HG02571 (cell line): ENCODE measurements at regions not wholly inside any gene's neighbourhood (a gene's known extent, or its start where the extent isn't known, plus 50 kb on each side); places are given as distances from the start of the nearest gene placed in this dataset.
"Not testable (repeated sequence)": the region's sequence is repeated elsewhere in the genome, so short reads cannot be mapped to it uniquely, and the experiment has no call there.

Source experiments
- ATAC-seq: cut with Tn5 transposase; IDR thresholded peaks from one replicate; pipeline ENCODE4 v1.9.1; 2021; ENCODE audit warnings: mild to moderate bottlenecking, moderate library complexity; ENCODE audit not compliant: unreplicated experiment

DNA sequence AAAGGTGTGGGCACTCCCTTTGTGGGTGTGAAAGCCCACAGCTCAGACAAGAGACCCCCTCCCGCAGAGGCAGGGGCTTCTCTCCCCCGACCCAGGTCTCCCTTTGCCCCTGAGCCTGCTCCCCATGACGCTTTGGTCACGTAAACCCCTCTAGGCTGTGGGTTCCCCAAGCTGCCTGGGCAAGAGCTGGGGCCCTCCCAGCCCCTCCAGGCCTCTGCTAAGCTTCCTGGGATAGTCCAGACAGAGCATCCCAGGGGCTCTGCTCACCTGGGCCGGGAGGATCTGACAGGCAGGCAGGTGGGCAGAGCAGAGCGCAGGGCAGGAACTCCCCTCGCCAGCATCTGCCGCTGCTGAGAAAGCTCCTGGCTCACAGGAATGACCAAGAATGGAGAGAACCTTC lies 177.3 kb downstream of the BANP start:
- no peak for ATAC-seq

GRCh38 chr16:88129133-88129532 lies 177.9 kb downstream of the BANP start:
- not testable (repeated sequence) for ATAC-seq

- ATAC-seq, result no peak
These were observed 178.8 kb downstream of the BANP start for GRCh38 chr16:88130016-88130415.

GRCh38 chr16:88130681-88131080 lies 179.4 kb downstream of the BANP start:
- ATAC-seq, result no peak

DNA sequence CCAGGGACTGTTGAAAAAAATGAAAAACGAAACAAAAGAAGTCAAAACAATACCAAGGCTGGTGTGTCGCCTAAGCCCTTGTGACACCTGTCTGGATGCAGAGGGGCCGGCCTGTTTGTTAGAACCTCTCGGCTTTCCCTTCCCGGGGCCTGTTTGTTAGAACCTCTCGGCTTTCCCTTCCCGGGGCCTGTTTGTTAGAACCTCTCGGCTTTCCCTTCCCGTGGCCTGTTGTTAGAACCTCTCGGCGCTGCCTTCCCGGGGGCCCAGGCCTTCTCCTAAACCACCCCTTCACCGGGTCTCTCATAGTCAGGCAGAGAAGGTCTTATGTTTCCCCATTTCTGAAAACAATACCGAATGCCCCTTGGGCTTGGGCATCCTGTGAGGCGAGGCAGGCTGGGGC lies 180.0 kb downstream of the BANP start:
- no peak for ATAC-seq

GRCh38 chr16:88131966-88132365 lies 180.7 kb downstream of the BANP start:
- ATAC-seq, result no peak

DNA sequence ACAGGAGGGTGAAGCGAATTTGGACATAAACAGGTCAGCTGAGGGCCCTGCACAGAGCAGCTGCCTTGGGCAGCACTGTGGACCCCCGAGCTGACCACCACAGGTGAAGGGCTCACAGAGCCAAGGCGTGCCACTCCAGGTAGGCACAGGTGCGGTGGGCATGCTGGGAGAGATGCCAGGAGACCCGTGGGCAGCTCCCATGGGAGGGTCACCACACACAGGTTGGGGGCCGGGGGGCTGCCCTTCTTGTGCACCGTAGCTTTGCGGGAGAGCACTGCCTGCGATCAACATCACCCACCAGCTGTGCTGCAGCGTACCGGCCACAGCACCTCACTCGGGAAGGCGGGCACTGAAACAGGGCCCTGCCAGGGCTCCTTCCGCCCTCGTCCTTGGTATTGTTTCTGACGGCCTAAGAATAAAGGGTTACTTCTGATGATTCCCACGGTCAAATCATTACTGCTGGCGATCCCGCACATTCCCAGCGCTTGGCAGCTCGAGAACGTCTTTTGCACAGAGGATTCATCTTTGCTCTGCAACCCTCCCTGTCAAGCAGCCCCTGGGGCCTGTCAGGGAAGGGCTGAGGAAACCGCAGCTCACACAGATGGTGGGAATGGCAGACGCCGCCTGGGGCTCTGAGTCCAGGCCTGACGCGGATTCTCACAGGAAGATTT lies 181.7 kb downstream of the BANP start:
- ATAC-seq, result no peak

- no peak for ATAC-seq
These were observed 182.2 kb downstream of the BANP start for GRCh38 chr16:88133507-88133843.

- ATAC-seq, result not testable (repeated sequence)
These were observed 183.1 kb downstream of the BANP start for GRCh38 chr16:88134172-88134898.

GRCh38 chr16:88134899-88135682 lies 183.9 kb downstream of the BANP start:
- not testable (repeated sequence) for ATAC-seq

GRCh38 chr16:88136211-88136713 lies 185.0 kb downstream of the BANP start:
- not testable (repeated sequence) for ATAC-seq

- ATAC-seq, result not testable (repeated sequence)
These were observed 185.7 kb downstream of the BANP start for GRCh38 chr16:88136939-88137338.

GRCh38 chr16:88139141-88139540 lies 187.9 kb downstream of the BANP start:
- ATAC-seq, result not testable (repeated sequence)

DNA sequence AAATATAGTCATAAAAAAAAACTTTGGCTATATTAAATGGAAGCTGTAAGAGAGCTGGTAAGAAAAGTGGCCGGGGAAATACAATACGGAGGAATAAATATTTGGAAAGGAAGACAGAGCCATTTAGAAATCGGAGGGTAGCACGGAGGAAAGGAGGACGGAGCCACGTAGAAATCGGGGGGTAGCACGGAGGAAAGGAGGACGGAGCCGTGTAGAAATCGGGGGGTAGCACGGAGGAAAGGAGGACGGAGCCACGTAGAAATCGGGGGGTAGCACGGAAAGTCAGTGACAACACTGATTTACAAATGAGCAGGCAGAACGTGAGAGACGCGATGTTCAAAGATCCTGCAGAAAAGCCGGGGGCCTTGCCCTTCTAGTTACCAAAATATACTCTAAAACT lies 189.0 kb downstream of the BANP start:
- ATAC-seq, result not testable (repeated sequence)

GRCh38 chr16:88141580-88141979 lies 190.3 kb downstream of the BANP start:
- ATAC-seq, result no peak

DNA sequence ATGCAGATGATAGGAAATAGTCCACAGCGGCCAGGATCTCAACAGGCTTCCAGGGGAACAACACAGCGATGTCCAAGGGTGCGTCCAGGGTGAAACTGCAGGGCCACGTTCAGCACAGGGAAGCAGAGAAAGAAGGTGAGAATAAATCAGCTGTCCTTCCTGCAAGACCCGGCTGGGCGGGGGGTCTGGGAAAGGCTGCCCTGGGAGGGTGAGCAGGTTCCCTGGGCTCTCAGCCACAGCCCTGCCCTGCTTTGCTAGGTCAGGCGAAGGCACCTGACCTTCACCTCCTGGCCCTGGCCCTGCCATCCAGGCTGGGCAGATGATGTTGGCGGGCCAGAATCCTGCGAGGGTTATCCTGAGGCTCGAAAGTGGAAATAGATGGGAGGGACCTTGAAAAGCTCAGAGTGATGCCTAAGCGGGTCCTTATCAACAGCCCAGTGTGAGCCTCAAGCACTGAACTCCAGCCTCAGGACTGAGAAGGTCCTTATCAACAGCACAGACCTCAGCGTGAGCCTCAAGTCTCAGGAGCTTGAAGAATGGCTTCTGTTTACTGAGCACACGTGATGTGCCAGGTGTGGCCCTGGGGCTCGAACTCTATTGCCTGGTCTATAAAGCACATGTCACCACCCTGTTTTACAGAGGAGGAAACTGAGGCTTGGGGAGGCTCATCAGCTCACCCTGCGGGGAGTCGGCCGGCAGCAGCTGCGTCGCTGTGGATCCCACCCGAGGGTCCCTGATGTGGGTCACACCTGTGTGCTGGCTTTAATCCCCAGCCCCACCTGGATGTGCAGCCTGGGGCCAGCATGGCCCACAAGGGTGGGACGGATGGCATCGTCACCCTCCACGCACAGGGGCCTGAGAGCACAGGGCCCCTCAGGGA lies 191.1 kb downstream of the BANP start:
- ATAC-seq, result not testable (repeated sequence)

DNA sequence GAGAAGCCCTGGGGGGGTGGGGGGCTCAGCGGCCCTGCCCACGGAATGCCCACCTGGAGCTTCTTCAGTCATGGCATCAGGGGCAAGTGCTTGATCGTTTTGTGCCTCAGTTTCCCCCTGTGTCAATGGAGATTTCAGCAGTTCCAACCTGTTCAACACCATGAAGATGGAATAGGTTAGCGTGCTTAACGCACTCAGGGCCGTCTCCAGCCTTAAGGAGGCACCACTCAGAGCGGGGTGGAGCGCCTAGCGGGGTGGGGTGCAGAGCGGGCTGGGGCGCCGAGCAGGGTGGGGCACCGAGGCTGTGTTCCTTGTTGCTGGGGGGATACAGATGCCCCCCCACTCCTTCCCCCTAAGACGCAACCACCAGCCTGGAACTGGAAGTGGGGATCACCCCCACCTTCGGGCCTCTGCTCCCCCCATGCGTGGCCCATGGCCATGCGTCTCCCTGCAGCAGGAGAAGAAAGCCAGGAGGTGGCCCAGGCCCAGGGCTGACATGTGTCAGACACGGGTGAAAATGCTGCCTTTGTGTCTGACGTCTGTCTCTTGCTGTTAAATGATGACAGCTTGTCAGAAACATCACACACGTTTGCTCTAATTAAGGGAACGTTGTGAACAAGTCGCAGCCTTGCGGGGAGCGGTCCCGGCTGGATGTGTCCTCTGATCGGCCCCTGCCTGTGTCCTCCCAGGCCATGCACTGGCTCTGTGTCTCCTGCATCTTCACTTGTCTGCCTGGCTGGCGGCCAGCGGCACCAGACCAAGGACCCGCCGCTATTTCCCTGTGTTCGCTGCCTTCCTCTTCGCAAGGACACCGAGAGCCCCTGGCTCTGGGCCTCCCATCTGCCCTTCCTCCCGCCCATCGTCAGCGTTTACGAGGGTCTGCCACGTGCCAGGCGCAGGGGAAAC lies 192.1 kb downstream of the BANP start:
- ATAC-seq, result not testable (repeated sequence)

DNA sequence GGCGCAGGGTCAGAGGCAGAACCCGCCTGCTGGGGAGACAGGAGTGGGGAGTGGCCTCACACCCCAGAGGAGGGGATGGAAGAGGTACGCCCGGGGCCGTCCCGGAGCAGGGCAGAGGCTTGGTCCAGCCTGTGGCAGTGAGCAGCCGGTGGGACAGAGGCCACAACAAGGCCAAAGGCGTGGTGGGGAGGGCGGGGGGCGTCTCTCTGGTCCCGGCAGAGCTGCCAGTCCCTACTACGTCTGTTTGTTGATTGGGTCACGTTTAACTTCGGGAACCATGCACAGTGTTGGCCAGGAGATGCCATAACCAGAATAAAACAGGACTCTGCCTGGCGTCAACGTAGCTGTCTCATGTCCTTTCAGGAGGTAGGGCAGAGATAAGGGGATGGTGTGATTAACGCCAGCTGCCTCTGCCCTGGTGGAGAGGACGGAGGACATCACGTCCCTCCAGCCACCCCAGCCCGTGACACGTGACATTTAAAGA lies 192.8 kb downstream of the BANP start:
- no peak for ATAC-seq

- ATAC-seq, result not testable (repeated sequence)
These were observed 194.1 kb downstream of the BANP start for GRCh38 chr16:88145376-88145775.
